H9 (cell line): ENCODE measurements at regions not wholly inside any gene's neighbourhood (a gene's known extent, or its start where the extent isn't known, plus 50 kb on each side); places are given as distances from the start of the nearest gene placed in this dataset.

Experiments
- DNase-seq: peaks from one replicate; pipeline ENCODE4 v3.0.0-alpha.2; 2017
- H2AFZ ChIP-seq: one replicate; pipeline ENCODE4 v1.6.1; 2013; ENCODE audit warnings: mild to moderate bottlenecking, low read length, control low read depth, moderate library complexity
- H2AK5ac ChIP-seq: 2 replicates; pipeline ENCODE4 v1.6.1; 2013; ENCODE audit warnings: low read length, control low read depth, mixed read lengths; ENCODE audit not compliant: insufficient read length
- H2BK120ac ChIP-seq: one replicate; pipeline ENCODE4 v1.6.1; 2013; ENCODE audit warnings: low read depth, mild to moderate bottlenecking, low read length, control low read depth, inconsistent platforms; ENCODE audit not compliant: poor library complexity, severe bottlenecking
- H2BK12ac ChIP-seq: 2 replicates; pipeline ENCODE4 v1.6.1; 2013; ENCODE audit warnings: low read length, control low read depth, mixed read lengths, low read depth; ENCODE audit not compliant: insufficient read length
- H2BK15ac ChIP-seq: 2 replicates; pipeline ENCODE4 v1.6.1; 2013; ENCODE audit warnings: low read depth, low read length, control low read depth
- H2BK20ac ChIP-seq: one replicate; pipeline ENCODE4 v1.6.1; 2013; ENCODE audit warnings: low read depth, mild to moderate bottlenecking, low read length, control low read depth, inconsistent platforms; ENCODE audit not compliant: poor library complexity, severe bottlenecking
- H2BK5ac ChIP-seq: 2 replicates; pipeline ENCODE4 v1.6.1; 2013; ENCODE audit warnings: low read length, control low read depth, mixed read lengths; ENCODE audit not compliant: insufficient read length
- H3K14ac ChIP-seq: 2 replicates; pipeline ENCODE4 v1.6.1; 2013; ENCODE audit warnings: low read length, control low read depth; ENCODE audit not compliant: insufficient read depth
- H3K18ac ChIP-seq: 2 replicates; pipeline ENCODE4 v1.6.1; 2013; ENCODE audit warnings: low read depth, mild to moderate bottlenecking, mixed read lengths, low read length, control low read depth; ENCODE audit not compliant: insufficient read length
- H3K23ac ChIP-seq: 2 replicates; pipeline ENCODE4 v1.6.1; 2013; ENCODE audit warnings: low read length, control low read depth, mixed read lengths, low read depth; ENCODE audit not compliant: insufficient read length
- H3K23me2 ChIP-seq: 2 replicates; pipeline ENCODE4 v1.6.1; 2013; ENCODE audit warnings: low read depth, mild to moderate bottlenecking, mixed read lengths, low read length, control low read depth; ENCODE audit not compliant: insufficient read length, poor library complexity, severe bottlenecking
- H3K27ac ChIP-seq: 2 replicates; pipeline ENCODE4 v1.5.1; 2013; ENCODE audit warnings: low read length, control low read depth, mixed read lengths, low read depth; ENCODE audit not compliant: insufficient read length
- H3K27me3 ChIP-seq: 2 replicates; pipeline ENCODE4 v1.6.1; 2013; ENCODE audit warnings: low read length, control low read depth, inconsistent platforms; ENCODE audit not compliant: insufficient read depth
- H3K4ac ChIP-seq: 2 replicates; pipeline ENCODE4 v1.6.1; 2013; ENCODE audit warnings: low read depth, mild to moderate bottlenecking, control low read depth, inconsistent platforms, low read length, moderate library complexity
- H3K4me1 ChIP-seq: 2 replicates; pipeline ENCODE4 v1.6.1; 2013; ENCODE audit warnings: low read length, control low read depth, inconsistent platforms; ENCODE audit not compliant: insufficient read depth
- H3K4me2 ChIP-seq: 2 replicates; pipeline ENCODE4 v1.6.1; 2013; ENCODE audit warnings: low read length, control low read depth, mixed read lengths; ENCODE audit not compliant: insufficient read length, insufficient read depth
- H3K56ac ChIP-seq: 2 replicates; pipeline ENCODE4 v1.6.1; 2013; ENCODE audit warnings: low read depth, mild to moderate bottlenecking, mixed read lengths, low read length, control low read depth; ENCODE audit not compliant: insufficient read length
- H3K79me1 ChIP-seq: 2 replicates; pipeline ENCODE4 v1.6.1; 2013; ENCODE audit warnings: low read depth, mild to moderate bottlenecking, moderate library complexity, low read length, control low read depth, inconsistent platforms; ENCODE audit not compliant: insufficient read depth, poor library complexity, severe bottlenecking
- H3K79me2 ChIP-seq: 2 replicates; pipeline ENCODE4 v1.6.1; 2013; ENCODE audit warnings: low read length, control low read depth, inconsistent platforms; ENCODE audit not compliant: insufficient read depth
- H3K9ac ChIP-seq: 2 replicates; pipeline ENCODE4 v1.6.1; 2013; ENCODE audit warnings: low read length, control low read depth, mixed read lengths; ENCODE audit not compliant: insufficient read length; ENCODE audit errors: extremely low read depth
- H3K9me3 ChIP-seq: one replicate; pipeline ENCODE4 v1.6.1; 2013; ENCODE audit warnings: low read depth, low read length, inconsistent platforms; ENCODE audit not compliant: control insufficient read depth
- H3T11ph ChIP-seq: one replicate; pipeline ENCODE4 v1.6.1; 2013; ENCODE audit warnings: mild to moderate bottlenecking, low read length, control low read depth, inconsistent platforms
- H4K20me1 ChIP-seq: one replicate; pipeline ENCODE4 v1.6.1; 2013; ENCODE audit not compliant: control insufficient read depth, insufficient read length, insufficient read depth
- H4K5ac ChIP-seq: 2 replicates; pipeline ENCODE4 v1.6.1; 2013; ENCODE audit warnings: low read depth, mild to moderate bottlenecking, mixed read lengths, low read length, control low read depth; ENCODE audit not compliant: insufficient read length
- H4K8ac ChIP-seq: replicated peaks from 2 replicates; pipeline ENCODE4 v1.6.1; 2013; ENCODE audit warnings: low read length, control low read depth, mixed read lengths, low read depth; ENCODE audit not compliant: insufficient read length
- H4K91ac ChIP-seq: 2 replicates; pipeline ENCODE4 v1.6.1; 2013; ENCODE audit warnings: low read depth, mild to moderate bottlenecking, moderate library complexity, mixed read lengths, low read length, control low read depth; ENCODE audit not compliant: insufficient read length
- H3K27ac Mint-ChIP-seq, 3 experiments: 2 replicates in 2 of 3; 3 replicates in 1 of 3; pipeline ENCODE4 v1.8.0; 2020 to 2021; ENCODE audit warnings: mixed read lengths in 3 of 3, mild to moderate bottlenecking in 1 of 3, moderate library complexity in 1 of 3
- H3K27me3 Mint-ChIP-seq: 2 replicates; pipeline ENCODE4 v1.8.0; 2021; ENCODE audit warnings: low read depth, mild to moderate bottlenecking, moderate library complexity, mixed read lengths
- H3K36me3 Mint-ChIP-seq, 3 experiments: 2 replicates in 2 of 3; 3 replicates in 1 of 3; pipeline ENCODE4 v1.8.0; 2020 to 2021; ENCODE audit warnings: low read depth in 3 of 3, mixed read lengths in 3 of 3; ENCODE audit not compliant: insufficient read depth in 1 of 3
- H3K4me1 Mint-ChIP-seq, 2 experiments: 2 replicates each; pipeline ENCODE4 v1.8.0; 2020; ENCODE audit warnings: mixed read lengths in 2 of 2
- H3K4me3 Mint-ChIP-seq, 2 experiments: 2 replicates in 1 of 2; 3 replicates in 1 of 2; pipeline ENCODE4 v1.8.0; 2020 to 2021; ENCODE audit warnings: mild to moderate bottlenecking in 2 of 2, mixed read lengths in 2 of 2, moderate library complexity in 1 of 2
- H3K9me3 Mint-ChIP-seq, 2 experiments: 2 replicates in 1 of 2; 3 replicates in 1 of 2; pipeline ENCODE4 v1.8.0; 2020; ENCODE audit warnings: mild to moderate bottlenecking in 2 of 2, mixed read lengths in 2 of 2, moderate library complexity in 1 of 2
- WGBS: extraction: QIAGEN DNeasy Blood & Tissue Kit; methylation state at CpG from one replicate; pipeline ENCODE4 v1.1.7; 2013; ENCODE audit warnings: missing lambda C conversion rate, low lambda C conversion rate, mixed read lengths; ENCODE audit not compliant: insufficient read length; ENCODE audit errors: extremely low coverage; 5-methylcytosine and 5-hydroxymethylcytosine counted together
- TF ChIP-seq, protein P1 (sequence below): fragments of 200-600 bp; sonication (generic); conservative IDR thresholded peaks from 3 replicates; pipeline ENCODE4 v1.8.0; 2021; ENCODE audit warnings: antibody characterized with exemption, mild to moderate bottlenecking

DNA sequence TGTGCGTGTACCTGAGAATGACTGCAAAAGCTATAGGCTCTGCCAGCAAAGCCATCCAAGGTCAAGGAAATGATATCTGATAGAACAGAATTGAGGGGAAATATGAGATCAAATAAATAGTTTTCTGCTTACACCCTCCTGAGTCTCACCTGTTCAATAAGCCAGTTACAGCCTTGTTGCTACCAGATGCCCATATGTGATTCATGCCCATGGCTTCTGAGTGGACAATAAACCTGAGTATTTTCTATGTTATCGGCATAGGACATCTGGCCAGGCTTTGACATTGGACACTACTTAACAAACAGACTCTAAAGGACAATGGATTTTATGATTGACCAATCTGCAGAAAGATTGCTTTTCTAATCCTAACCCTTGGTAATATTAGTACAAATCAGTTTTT lies 297.9 kb downstream of the LRATD1 start:
- Histone ChIP-seq H3K27ac (no peak overlapping the region), H2AFZ (no peak overlapping the region), H3K9ac (no peak overlapping the region), H3K56ac (no peak overlapping the region), H2AK5ac (no peak overlapping the region), H3K23ac (no peak overlapping the region), H4K8ac (no peak overlapping the region), H4K91ac (no peak overlapping the region), H4K5ac (no peak overlapping the region), H3K14ac (no peak overlapping the region), H2BK20ac (no peak overlapping the region), H4K20me1 (no peaks in the 10 kb centered on the region), H2BK15ac (no peak overlapping the region), H3K4me1 (no peaks in the 10 kb centered on the region), H3K18ac (no peak overlapping the region), H2BK120ac (no peak overlapping the region), H3K27me3 (no peaks in the 10 kb centered on the region), H3K4ac (no peak overlapping the region), H3K9me3 (no peaks in the 10 kb centered on the region), H3K4me2 (no peak overlapping the region), H2BK12ac (no peak overlapping the region), H3T11ph (no peak overlapping the region), H3K79me2 (no peaks in the 10 kb centered on the region), H3K79me1 (no peaks in the 10 kb centered on the region), H3K23me2 (no peaks in the 10 kb centered on the region), H2BK5ac (no peak overlapping the region)
- H3K9me3 Mint-ChIP-seq, result no peaks in the 10 kb centered on the region
- DNase-seq, result no peak
- H3K4me3 Mint-ChIP-seq, result no peak overlapping the region
- no CpG with 5 or more reads among the region's 2 CpGs for WGBS
- no peaks in the 10 kb centered on the region for H3K27me3 Mint-ChIP-seq
- TF ChIP-seq, protein P1, sequence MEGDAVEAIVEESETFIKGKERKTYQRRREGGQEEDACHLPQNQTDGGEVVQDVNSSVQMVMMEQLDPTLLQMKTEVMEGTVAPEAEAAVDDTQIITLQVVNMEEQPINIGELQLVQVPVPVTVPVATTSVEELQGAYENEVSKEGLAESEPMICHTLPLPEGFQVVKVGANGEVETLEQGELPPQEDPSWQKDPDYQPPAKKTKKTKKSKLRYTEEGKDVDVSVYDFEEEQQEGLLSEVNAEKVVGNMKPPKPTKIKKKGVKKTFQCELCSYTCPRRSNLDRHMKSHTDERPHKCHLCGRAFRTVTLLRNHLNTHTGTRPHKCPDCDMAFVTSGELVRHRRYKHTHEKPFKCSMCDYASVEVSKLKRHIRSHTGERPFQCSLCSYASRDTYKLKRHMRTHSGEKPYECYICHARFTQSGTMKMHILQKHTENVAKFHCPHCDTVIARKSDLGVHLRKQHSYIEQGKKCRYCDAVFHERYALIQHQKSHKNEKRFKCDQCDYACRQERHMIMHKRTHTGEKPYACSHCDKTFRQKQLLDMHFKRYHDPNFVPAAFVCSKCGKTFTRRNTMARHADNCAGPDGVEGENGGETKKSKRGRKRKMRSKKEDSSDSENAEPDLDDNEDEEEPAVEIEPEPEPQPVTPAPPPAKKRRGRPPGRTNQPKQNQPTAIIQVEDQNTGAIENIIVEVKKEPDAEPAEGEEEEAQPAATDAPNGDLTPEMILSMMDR, result no peak
- no peaks in the 10 kb centered on the region for H3K36me3 Mint-ChIP-seq
- no peak overlapping the region for H3K27ac Mint-ChIP-seq
- peaks cover 0 to 6% of the 10 kb centered on the region in 2 experiments; a peak in 3 of 4 replicates for H3K4me1 Mint-ChIP-seq
